Neural crest cell (in vitro differentiated cells): ENCODE measurements at regions not wholly inside any gene's neighbourhood (a gene's known extent, or its start where the extent isn't known, plus 50 kb on each side); places are given as distances from the start of the nearest gene placed in this dataset.

Experiments
- DNase-seq: peaks from one replicate; pipeline ENCODE4 v3.0.0; 2021; ENCODE audit warnings: low read depth, mixed read lengths, low spot score
- H3K27ac Mint-ChIP-seq: one replicate; pipeline ENCODE4 v1.8.0; 2021; ENCODE audit warnings: mild to moderate bottlenecking, mixed read lengths; ENCODE audit not compliant: unreplicated experiment
- H3K27me3 Mint-ChIP-seq: 2 replicates; pipeline ENCODE4 v1.8.0; 2021; ENCODE audit warnings: low read depth, mild to moderate bottlenecking, mixed read lengths
- H3K36me3 Mint-ChIP-seq: 2 replicates; pipeline ENCODE4 v1.8.0; 2021; ENCODE audit warnings: low read depth, mild to moderate bottlenecking, mixed read lengths
- H3K4me1 Mint-ChIP-seq: 2 replicates; pipeline ENCODE4 v1.8.0; 2021; ENCODE audit warnings: mixed read lengths
- H3K4me3 Mint-ChIP-seq: one replicate; pipeline ENCODE4 v1.8.0; 2021; ENCODE audit warnings: mild to moderate bottlenecking, mixed read lengths
- H3K9me3 Mint-ChIP-seq: 2 replicates; pipeline ENCODE4 v1.8.0; 2021; ENCODE audit warnings: mixed read lengths
- CTCF ChIP-seq: fragments of 200-600 bp; sonication (generic); conservative IDR thresholded peaks from 2 replicates; pipeline ENCODE4 v1.5.0; 2021; ENCODE audit warnings: antibody characterized with exemption, mild to moderate bottlenecking

- no peak for TF ChIP-seq CTCF
- H3K36me3 Mint-ChIP-seq = no peaks in the 10 kb centered on the region
- no peak for DNase-seq
- H3K4me3 Mint-ChIP-seq = no peak overlapping the region
- H3K4me1 Mint-ChIP-seq = no peaks in the 10 kb centered on the region
- H3K9me3 Mint-ChIP-seq = peaks cover 18% of the 10 kb centered on the region
- H3K27me3 Mint-ChIP-seq = no peaks in the 10 kb centered on the region
- no peak overlapping the region for H3K27ac Mint-ChIP-seq
These were observed 65.6 kb upstream of the CADM2 start for GRCh38 chr3:84893211-84893610.

GRCh38 chr3:84904212-84904611, 54.6 kb upstream of the CADM2 start:
- Mint-ChIP-seq H3K4me3 (no peak overlapping the region), H3K4me1 (no peaks in the 10 kb centered on the region), H3K36me3 (peaks cover 3% of the 10 kb centered on the region)

GRCh38 chr3:84904816-84905555, 53.8 kb upstream of the CADM2 start:
- no peaks in the 10 kb centered on the region for H3K27me3 Mint-ChIP-seq
- no peak for TF ChIP-seq CTCF
- peaks cover 3% of the 10 kb centered on the region for H3K36me3 Mint-ChIP-seq
- no peak overlapping the region for H3K27ac Mint-ChIP-seq
- no peak for DNase-seq
- H3K9me3 Mint-ChIP-seq = peaks cover 3% of the 10 kb centered on the region
- H3K4me1 Mint-ChIP-seq = no peaks in the 10 kb centered on the region
- H3K4me3 Mint-ChIP-seq = no peak overlapping the region

More at GRCh38 chr3:84904212-84904611, 54.6 kb upstream of the CADM2 start:
- no peak overlapping the region for H3K27ac Mint-ChIP-seq
- no peak for DNase-seq
- peaks cover 3% of the 10 kb centered on the region for H3K9me3 Mint-ChIP-seq
- TF ChIP-seq CTCF = no peak
- no peaks in the 10 kb centered on the region for H3K27me3 Mint-ChIP-seq

GRCh38 chr3:84905556-84905920, 53.3 kb upstream of the CADM2 start:
- no peak overlapping the region for H3K27ac Mint-ChIP-seq
- no peak overlapping the region for H3K4me3 Mint-ChIP-seq
- H3K4me1 Mint-ChIP-seq = no peaks in the 10 kb centered on the region
- no peak for TF ChIP-seq CTCF
- peaks cover 3% of the 10 kb centered on the region for H3K9me3 Mint-ChIP-seq
- no peaks in the 10 kb centered on the region for H3K27me3 Mint-ChIP-seq
- DNase-seq = no peak
- H3K36me3 Mint-ChIP-seq = no peaks in the 10 kb centered on the region

- DNase-seq = no peak
- TF ChIP-seq CTCF = no peak
- Mint-ChIP-seq H3K27me3 (no peaks in the 10 kb centered on the region), H3K27ac (no peak overlapping the region), H3K9me3 (peaks cover 3% of the 10 kb centered on the region), H3K4me3 (no peak overlapping the region), H3K4me1 (no peaks in the 10 kb centered on the region), H3K36me3 (no peaks in the 10 kb centered on the region)
These were observed 52.7 kb upstream of the CADM2 start for GRCh38 chr3:84906065-84906464.
